AG04450 (cell line): ENCODE measurements at regions not wholly inside any gene's neighbourhood (a gene's known extent, or its start where the extent isn't known, plus 50 kb on each side); places are given as distances from the start of the nearest gene placed in this dataset.

Experiments used
- CTCF ChIA-PET: fragments of 300-600, 350-600 bp; formaldehyde crosslinking; extraction: SDS; loops from one replicate; lab custom pipeline; 2022; ENCODE audit warnings: antibody characterized with exemption, inconsistent platforms; lab: Charles Lee
- POLR2A ChIA-PET: fragments of 350-600 bp; formaldehyde crosslinking; extraction: SDS; loops from one replicate; lab custom pipeline; 2021; ENCODE audit warnings: antibody characterized with exemption, inconsistent platforms; lab: Yijun Ruan, JAX
- DNase-seq: peaks from one replicate; pipeline ENCODE4 v3.0.0-alpha.2; 2011; ENCODE audit warnings: low read depth, low spot score
- H3K27ac ChIP-seq: one replicate; pipeline ENCODE4 v1.5.1; 2012; ENCODE audit warnings: low read depth, low read length, control low read depth
- H3K27me3 ChIP-seq: one replicate; pipeline ENCODE4 v1.6.0; 2012; ENCODE audit warnings: low read length; ENCODE audit not compliant: control insufficient read depth, insufficient read depth
- H3K4me3 ChIP-seq: 2 replicates; pipeline ENCODE4 v1.5.1; 2011; ENCODE audit warnings: mild to moderate bottlenecking, low read depth, low read length, control low read depth
- H3K9me3 ChIP-seq: 2 replicates; pipeline ENCODE4 v1.5.1; 2012; ENCODE audit warnings: low read length; ENCODE audit not compliant: control insufficient read depth, insufficient read depth
- TF ChIP-seq, protein P1 (sequence below): IDR thresholded peaks from 2 replicates; pipeline ENCODE4 v1.5.1; 2011; ENCODE audit warnings: low read depth, low read length, control low read depth, inconsistent platforms

GRCh38 chr4:161189286-161190134 is 974.3 kb downstream of the FSTL5 start:
- ChIA-PET POLR2A (no interaction called here), CTCF (no interaction called here)
- Histone ChIP-seq H3K27ac (no peak overlapping the region), H3K27me3 (no peaks in the 10 kb centered on the region), H3K9me3 (peaks cover 2% of the 10 kb centered on the region; the same call in 1 of the 2 replicates), H3K4me3 (no peak overlapping the region)
- TF ChIP-seq, protein P1, sequence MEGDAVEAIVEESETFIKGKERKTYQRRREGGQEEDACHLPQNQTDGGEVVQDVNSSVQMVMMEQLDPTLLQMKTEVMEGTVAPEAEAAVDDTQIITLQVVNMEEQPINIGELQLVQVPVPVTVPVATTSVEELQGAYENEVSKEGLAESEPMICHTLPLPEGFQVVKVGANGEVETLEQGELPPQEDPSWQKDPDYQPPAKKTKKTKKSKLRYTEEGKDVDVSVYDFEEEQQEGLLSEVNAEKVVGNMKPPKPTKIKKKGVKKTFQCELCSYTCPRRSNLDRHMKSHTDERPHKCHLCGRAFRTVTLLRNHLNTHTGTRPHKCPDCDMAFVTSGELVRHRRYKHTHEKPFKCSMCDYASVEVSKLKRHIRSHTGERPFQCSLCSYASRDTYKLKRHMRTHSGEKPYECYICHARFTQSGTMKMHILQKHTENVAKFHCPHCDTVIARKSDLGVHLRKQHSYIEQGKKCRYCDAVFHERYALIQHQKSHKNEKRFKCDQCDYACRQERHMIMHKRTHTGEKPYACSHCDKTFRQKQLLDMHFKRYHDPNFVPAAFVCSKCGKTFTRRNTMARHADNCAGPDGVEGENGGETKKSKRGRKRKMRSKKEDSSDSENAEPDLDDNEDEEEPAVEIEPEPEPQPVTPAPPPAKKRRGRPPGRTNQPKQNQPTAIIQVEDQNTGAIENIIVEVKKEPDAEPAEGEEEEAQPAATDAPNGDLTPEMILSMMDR: no peak
- no peak for DNase-seq

DNA sequence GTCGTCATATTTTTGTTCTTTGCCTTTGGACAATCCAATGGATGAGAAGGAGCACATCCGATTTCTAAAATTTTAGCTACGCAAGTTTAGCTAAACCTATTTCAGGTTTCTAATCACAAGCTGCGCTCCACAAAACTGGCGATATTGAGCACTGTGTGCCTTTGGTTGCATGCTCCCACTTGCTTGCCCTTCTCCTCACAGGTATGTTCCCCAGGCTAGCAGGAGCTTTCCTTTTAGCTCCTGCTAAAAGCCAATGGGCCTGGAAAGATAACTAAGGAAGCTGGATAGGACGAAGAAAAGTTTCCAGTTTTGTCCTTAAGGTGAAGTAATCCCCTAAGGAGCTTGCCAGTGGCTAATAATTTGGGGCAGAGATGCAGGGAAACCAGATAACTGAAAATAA is 975.2 kb downstream of the FSTL5 start:
- ChIA-PET POLR2A (no interaction called here), CTCF (no interaction called here)
- TF ChIP-seq, protein P1: no peak

DNA sequence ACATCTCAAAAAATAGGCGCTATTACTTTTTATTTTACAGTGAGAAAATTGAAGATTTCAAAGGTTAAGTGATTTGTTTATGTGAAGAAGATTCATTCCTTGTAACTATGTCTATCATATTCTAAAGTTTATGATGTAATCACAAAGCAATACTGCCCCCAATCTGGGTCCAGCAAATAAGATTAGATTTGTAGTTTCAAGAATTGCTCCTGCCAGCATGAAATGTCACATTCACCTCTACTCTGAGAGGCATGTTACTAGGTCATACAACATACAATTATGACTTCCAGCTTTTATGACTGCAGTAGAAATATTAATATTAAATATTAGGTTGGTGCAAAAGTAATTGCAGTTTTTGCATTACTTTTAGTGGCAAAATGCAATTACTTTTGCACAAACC is 976.2 kb downstream of the FSTL5 start:
- Histone ChIP-seq H3K9me3 (peaks cover 2% of the 10 kb centered on the region; the same call in 1 of the 2 replicates), H3K27me3 (no peaks in the 10 kb centered on the region), H3K4me3 (no peak overlapping the region), H3K27ac (no peak overlapping the region)
- DNase-seq: no peak
- POLR2A ChIA-PET: no interaction called here
- TF ChIP-seq, protein P1: no peak
- CTCF ChIA-PET: no interaction called here

More for the DNA sequence above, 975.2 kb downstream of the FSTL5 start:
- DNase-seq: no peak
- Histone ChIP-seq H3K27ac (no peak overlapping the region), H3K4me3 (no peak overlapping the region), H3K9me3 (peaks cover 2% of the 10 kb centered on the region; the same call in 1 of the 2 replicates), H3K27me3 (no peaks in the 10 kb centered on the region)

GRCh38 chr4:161186750-161187149 is 977.0 kb downstream of the FSTL5 start:
- TF ChIP-seq, protein P1: no peak
- Histone ChIP-seq H3K4me3 (no peak overlapping the region), H3K9me3 (peaks cover 2% of the 10 kb centered on the region; the same call in 1 of the 2 replicates), H3K27me3 (no peaks in the 10 kb centered on the region), H3K27ac (no peak overlapping the region)
- POLR2A ChIA-PET: no interaction called here
- CTCF ChIA-PET: no interaction called here
- no peak for DNase-seq

GRCh38 chr4:161186012-161186411 is 977.8 kb downstream of the FSTL5 start:
- peaks cover 7% of the 10 kb centered on the region for H3K9me3 ChIP-seq
- no peak overlapping the region for H3K4me3 ChIP-seq
- no peaks in the 10 kb centered on the region for H3K27me3 ChIP-seq
- ChIA-PET CTCF (no interaction called here), POLR2A (no interaction called here)
- TF ChIP-seq, protein P1: no peak
- H3K27ac ChIP-seq: no peak overlapping the region
- DNase-seq: no peak
